H1 (cell line): ENCODE measurements at regions not wholly inside any gene's neighbourhood (a gene's known extent, or its start where the extent isn't known, plus 50 kb on each side); places are given as distances from the start of the nearest gene placed in this dataset.

ENCODE experiments used
- BCL11A ChIP-seq, 2 experiments: IDR thresholded peaks; one replicate each; pipeline ENCODE4 v1.6.1; 2011; ENCODE audit warnings: low read depth in 2 of 2, low read length in 2 of 2, mild to moderate bottlenecking in 2 of 2
- CBX8 ChIP-seq: fragments of 300-800, 300-1000 bp; sonication (generic); IDR thresholded peaks from 2 replicates; pipeline ENCODE4 v1.7.1; 2016; ENCODE audit warnings: low read depth, low read length, borderline replicate concordance
- CHD1 ChIP-seq: IDR thresholded peaks from 2 replicates; pipeline ENCODE4 v1.6.1; 2012; ENCODE audit warnings: low read depth, low read length, improper control_type of control experiment
- CHD7 ChIP-seq: fragments of 300-600 bp; sonication (generic); IDR thresholded peaks from 2 replicates; pipeline ENCODE4 v1.7.1; 2012; ENCODE audit warnings: low read length, moderate library complexity, mild to moderate bottlenecking, inconsistent platforms; ENCODE audit not compliant: insufficient replicate concordance
- NRF1 ChIP-seq: IDR thresholded peaks from 2 replicates; pipeline ENCODE4 v1.6.1; 2011; ENCODE audit warnings: mild to moderate bottlenecking, low read depth, low read length, improper control_type of control experiment
- PHF8 ChIP-seq: fragments of 200-600 bp; sonication (generic); conservative IDR thresholded peaks from 2 replicates; pipeline ENCODE4 v1.7.1; 2012; ENCODE audit warnings: low read depth, mild to moderate bottlenecking, inconsistent platforms, low read length, moderate library complexity
- POU5F1 ChIP-seq: IDR thresholded peaks from 2 replicates; pipeline ENCODE4 v1.6.1; 2011; ENCODE audit warnings: low read depth, mild to moderate bottlenecking, low read length, moderate library complexity
- RAD21 ChIP-seq, 2 experiments: IDR thresholded peaks in 1 of 2; conservative IDR thresholded peaks in 1 of 2; 2 replicates each; pipeline ENCODE4 v1.6.1; 2011; ENCODE audit warnings: low read depth in 2 of 2, low read length in 2 of 2, improper control_type of control experiment in 1 of 2, inconsistent platforms in 1 of 2, mild to moderate bottlenecking in 1 of 2, moderate library complexity in 1 of 2
- RFX5 ChIP-seq: IDR thresholded peaks from 2 replicates; pipeline ENCODE4 v1.6.1; 2011; ENCODE audit warnings: low read depth, low read length, improper control_type of control experiment, borderline replicate concordance
- SIN3A ChIP-seq, 2 experiments: IDR thresholded peaks in 1 of 2; conservative IDR thresholded peaks in 1 of 2; 2 replicates each; pipeline ENCODE4 v1.6.1; 2011 to 2012; ENCODE audit warnings: low read length in 2 of 2, improper control_type of control experiment in 1 of 2, low read depth in 1 of 2, mild to moderate bottlenecking in 1 of 2
- YY1 ChIP-seq: IDR thresholded peaks from 2 replicates; pipeline ENCODE4 v1.6.1; 2011; ENCODE audit warnings: low read depth, mild to moderate bottlenecking, low read length

- no peak for TF ChIP-seq CHD7
- TF ChIP-seq BCL11A (IDR thresholded peaks at IDR 0.05; ENCODE audit: low read depth in 2 of 2, low read length in 2 of 2) = no peak
- no peak for TF ChIP-seq CBX8
- no peak for TF ChIP-seq RAD21 (IDR thresholded peaks at IDR 0.05 in 1 of 2, conservative IDR thresholded peaks at IDR 0.05 in 1 of 2; ENCODE audit: low read depth in 2 of 2, low read length in 2 of 2)
- no peak for TF ChIP-seq RFX5
- no peak for TF ChIP-seq SIN3A (conservative IDR thresholded peaks at IDR 0.05 in 1 of 2, IDR thresholded peaks at IDR 0.05 in 1 of 2; ENCODE audit: low read depth in 1 of 2, low read length in 2 of 2)
- TF ChIP-seq CHD1 = no peak
- TF ChIP-seq NRF1 = no peak
- no peak for TF ChIP-seq POU5F1
- no peak for TF ChIP-seq PHF8
- no peak for TF ChIP-seq YY1
These were observed 323.5 kb upstream of the PTGER4 start (continued) for GRCh38 chr5:40356248-40356647.
